ENCODE measurements at regions not wholly inside any gene's neighbourhood (a gene's known extent, or its start where the extent isn't known, plus 50 kb on each side); places are given as distances from the start of the nearest gene placed in this dataset.

DNA sequence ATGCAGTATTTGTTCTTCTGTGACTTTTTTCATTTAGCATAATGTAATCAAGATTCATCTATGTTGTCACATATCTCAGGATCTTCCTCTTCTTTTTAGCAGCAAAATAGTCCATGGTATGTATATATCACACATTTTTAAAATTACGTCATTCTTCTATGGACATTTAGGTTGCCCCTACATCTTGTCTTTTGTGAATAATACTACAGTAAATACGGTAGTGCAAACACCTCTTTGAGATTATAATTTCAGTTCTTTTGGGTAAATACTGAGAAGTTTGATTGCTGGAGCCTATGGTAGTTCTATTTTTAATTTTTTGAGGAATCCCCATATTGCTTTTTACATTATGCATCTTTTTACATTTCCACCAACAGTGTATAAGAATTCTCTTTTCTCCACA is 1174.9 kb downstream of the NSUN3 start (continued):
- TF ChIP-seq CXXC5 (CRISPR knock-in tag; IDR thresholded peaks at IDR 0.05) (no peak), ZNF584 (CRISPR knock-in tag; IDR thresholded peaks at IDR 0.05; ENCODE audit: low read depth) (no peak), ZNF274 (IDR thresholded peaks at IDR 0.05; ENCODE audit: borderline replicate concordance, low read depth, low read length) (no peak), PHB2 (IDR thresholded peaks at IDR 0.05; ENCODE audit: low read depth) (no peak), MTA2 (IDR thresholded peaks at IDR 0.05; ENCODE audit: low read depth) (no peak), SMARCA5 (IDR thresholded peaks at IDR 0.05) (no peak), RAD21 (CRISPR knock-in tag; conservative IDR thresholded peaks at IDR 0.05 in 1 of 2, IDR thresholded peaks at IDR 0.05 in 1 of 2) (no peak), SMAD1 (IDR thresholded peaks at IDR 0.05; ENCODE audit: low read depth, low read length, partially characterized antibody) (no peak), KLF6 (CRISPR knock-in tag; IDR thresholded peaks at IDR 0.05; ENCODE audit: borderline replicate concordance) (no peak)
- TF ChIP-seq, protein P1, sequence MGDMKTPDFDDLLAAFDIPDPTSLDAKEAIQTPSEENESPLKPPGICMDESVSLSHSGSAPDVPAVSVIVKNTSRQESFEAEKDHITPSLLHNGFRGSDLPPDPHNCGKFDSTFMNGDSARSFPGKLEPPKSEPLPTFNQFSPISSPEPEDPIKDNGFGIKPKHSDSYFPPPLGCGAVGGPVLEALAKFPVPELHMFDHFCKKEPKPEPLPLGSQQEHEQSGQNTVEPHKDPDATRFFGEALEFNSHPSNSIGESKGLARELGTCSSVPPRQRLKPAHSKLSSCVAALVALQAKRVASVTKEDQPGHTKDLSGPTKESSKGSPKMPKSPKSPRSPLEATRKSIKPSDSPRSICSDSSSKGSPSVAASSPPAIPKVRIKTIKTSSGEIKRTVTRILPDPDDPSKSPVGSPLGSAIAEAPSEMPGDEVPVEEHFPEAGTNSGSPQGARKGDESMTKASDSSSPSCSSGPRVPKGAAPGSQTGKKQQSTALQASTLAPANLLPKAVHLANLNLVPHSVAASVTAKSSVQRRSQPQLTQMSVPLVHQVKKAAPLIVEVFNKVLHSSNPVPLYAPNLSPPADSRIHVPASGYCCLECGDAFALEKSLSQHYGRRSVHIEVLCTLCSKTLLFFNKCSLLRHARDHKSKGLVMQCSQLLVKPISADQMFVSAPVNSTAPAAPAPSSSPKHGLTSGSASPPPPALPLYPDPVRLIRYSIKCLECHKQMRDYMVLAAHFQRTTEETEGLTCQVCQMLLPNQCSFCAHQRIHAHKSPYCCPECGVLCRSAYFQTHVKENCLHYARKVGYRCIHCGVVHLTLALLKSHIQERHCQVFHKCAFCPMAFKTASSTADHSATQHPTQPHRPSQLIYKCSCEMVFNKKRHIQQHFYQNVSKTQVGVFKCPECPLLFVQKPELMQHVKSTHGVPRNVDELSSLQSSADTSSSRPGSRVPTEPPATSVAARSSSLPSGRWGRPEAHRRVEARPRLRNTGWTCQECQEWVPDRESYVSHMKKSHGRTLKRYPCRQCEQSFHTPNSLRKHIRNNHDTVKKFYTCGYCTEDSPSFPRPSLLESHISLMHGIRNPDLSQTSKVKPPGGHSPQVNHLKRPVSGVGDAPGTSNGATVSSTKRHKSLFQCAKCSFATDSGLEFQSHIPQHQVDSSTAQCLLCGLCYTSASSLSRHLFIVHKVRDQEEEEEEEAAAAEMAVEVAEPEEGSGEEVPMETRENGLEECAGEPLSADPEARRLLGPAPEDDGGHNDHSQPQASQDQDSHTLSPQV (IDR thresholded peaks at IDR 0.05) = no peak
- TF ChIP-seq, protein P2, sequence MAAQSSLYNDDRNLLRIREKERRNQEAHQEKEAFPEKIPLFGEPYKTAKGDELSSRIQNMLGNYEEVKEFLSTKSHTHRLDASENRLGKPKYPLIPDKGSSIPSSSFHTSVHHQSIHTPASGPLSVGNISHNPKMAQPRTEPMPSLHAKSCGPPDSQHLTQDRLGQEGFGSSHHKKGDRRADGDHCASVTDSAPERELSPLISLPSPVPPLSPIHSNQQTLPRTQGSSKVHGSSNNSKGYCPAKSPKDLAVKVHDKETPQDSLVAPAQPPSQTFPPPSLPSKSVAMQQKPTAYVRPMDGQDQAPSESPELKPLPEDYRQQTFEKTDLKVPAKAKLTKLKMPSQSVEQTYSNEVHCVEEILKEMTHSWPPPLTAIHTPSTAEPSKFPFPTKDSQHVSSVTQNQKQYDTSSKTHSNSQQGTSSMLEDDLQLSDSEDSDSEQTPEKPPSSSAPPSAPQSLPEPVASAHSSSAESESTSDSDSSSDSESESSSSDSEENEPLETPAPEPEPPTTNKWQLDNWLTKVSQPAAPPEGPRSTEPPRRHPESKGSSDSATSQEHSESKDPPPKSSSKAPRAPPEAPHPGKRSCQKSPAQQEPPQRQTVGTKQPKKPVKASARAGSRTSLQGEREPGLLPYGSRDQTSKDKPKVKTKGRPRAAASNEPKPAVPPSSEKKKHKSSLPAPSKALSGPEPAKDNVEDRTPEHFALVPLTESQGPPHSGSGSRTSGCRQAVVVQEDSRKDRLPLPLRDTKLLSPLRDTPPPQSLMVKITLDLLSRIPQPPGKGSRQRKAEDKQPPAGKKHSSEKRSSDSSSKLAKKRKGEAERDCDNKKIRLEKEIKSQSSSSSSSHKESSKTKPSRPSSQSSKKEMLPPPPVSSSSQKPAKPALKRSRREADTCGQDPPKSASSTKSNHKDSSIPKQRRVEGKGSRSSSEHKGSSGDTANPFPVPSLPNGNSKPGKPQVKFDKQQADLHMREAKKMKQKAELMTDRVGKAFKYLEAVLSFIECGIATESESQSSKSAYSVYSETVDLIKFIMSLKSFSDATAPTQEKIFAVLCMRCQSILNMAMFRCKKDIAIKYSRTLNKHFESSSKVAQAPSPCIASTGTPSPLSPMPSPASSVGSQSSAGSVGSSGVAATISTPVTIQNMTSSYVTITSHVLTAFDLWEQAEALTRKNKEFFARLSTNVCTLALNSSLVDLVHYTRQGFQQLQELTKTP (IDR thresholded peaks at IDR 0.05; ENCODE audit: low read depth in 1 of 2, partially characterized antibody in 2 of 2) = no peak
- TF ChIP-seq, protein P3, sequence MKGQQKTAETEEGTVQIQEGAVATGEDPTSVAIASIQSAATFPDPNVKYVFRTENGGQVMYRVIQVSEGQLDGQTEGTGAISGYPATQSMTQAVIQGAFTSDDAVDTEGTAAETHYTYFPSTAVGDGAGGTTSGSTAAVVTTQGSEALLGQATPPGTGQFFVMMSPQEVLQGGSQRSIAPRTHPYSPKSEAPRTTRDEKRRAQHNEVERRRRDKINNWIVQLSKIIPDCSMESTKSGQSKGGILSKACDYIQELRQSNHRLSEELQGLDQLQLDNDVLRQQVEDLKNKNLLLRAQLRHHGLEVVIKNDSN (CRISPR knock-in tag; IDR thresholded peaks at IDR 0.05) = no peak

All from K562 (cell line).